ENCODE measurements at regions not wholly inside any gene's neighbourhood (a gene's known extent, or its start where the extent isn't known, plus 50 kb on each side); places are given as distances from the start of the nearest gene placed in this dataset.

GRCh38 chr18:76562286-76563122 lies 67.5 kb upstream of the ZNF516 start:
- TF ChIP-seq CTCF (IDR thresholded peaks at IDR 0.05) = no peak
- no peak for TF ChIP-seq POLR2A (IDR thresholded peaks at IDR 0.05)

All from thyroid gland (tissue), 4 donors.